B cell (primary cell): ENCODE measurements at regions not wholly inside any gene's neighbourhood (a gene's known extent, or its start where the extent isn't known, plus 50 kb on each side); places are given as distances from the start of the nearest gene placed in this dataset.

ENCODE experiments used
- ATAC-seq: fragments of 200-7000 bp; cut with Tn5 transposase; one replicate; pipeline ENCODE4 v1.10.0; 2021; ENCODE audit warnings: low read depth, mild to moderate bottlenecking, moderate number of reproducible peaks, moderate library complexity
- CTCF ChIA-PET: fragments of 350-600 bp; sonication (Branson Sonifier 250); formaldehyde crosslinking; loops from one replicate; lab custom pipeline; 2021; ENCODE audit warnings: antibody characterized with exemption, inconsistent platforms; lab: Charles Lee
- POLR2A ChIA-PET: fragments of 350-600 bp; sonication (Branson Sonifier 250); formaldehyde crosslinking; loops from one replicate; lab custom pipeline; 2021; ENCODE audit warnings: antibody characterized with exemption; lab: Charles Lee
- DNase-seq: peaks from one replicate; pipeline ENCODE4 v3.0.0; 2013
- H2AFZ ChIP-seq: 2 replicates; pipeline ENCODE4 v1.6.1; 2012; ENCODE audit warnings: mild to moderate bottlenecking, low read depth, low read length; ENCODE audit not compliant: insufficient read depth, poor library complexity, severe bottlenecking
- H3K27ac ChIP-seq, 2 donors: 1 replicate in 1 of 2; 2 replicates in 1 of 2; pipeline ENCODE4 v1.5.1; 2012 to 2013; ENCODE audit warnings: low read length in 2 of 2, mild to moderate bottlenecking in 2 of 2, moderate library complexity in 1 of 2
- H3K27me3 ChIP-seq, 4 experiments: fragments of 200-600 bp in 1 of 4; sonication (generic) in 1 of 4; replicated peaks in 1 of 4; 1 replicate in 2 of 4; 2 replicates in 2 of 4; pipeline versions ENCODE4 v1.6.1 to v1.7.0; 2013 to 2016; ENCODE audit warnings: low read length in 3 of 4, mild to moderate bottlenecking in 2 of 4, mixed read lengths in 1 of 4, moderate library complexity in 1 of 4; ENCODE audit not compliant: insufficient read depth in 4 of 4, control insufficient read depth in 3 of 4; ENCODE audit errors: control extremely low read depth in 1 of 4
- H3K36me3 ChIP-seq, 2 experiments: replicated peaks in 1 of 2; 1 replicate in 1 of 2; 2 replicates in 1 of 2; pipeline versions ENCODE4 v1.6.1 to v1.7.1; 2013; ENCODE audit warnings: low read length in 1 of 2; ENCODE audit not compliant: insufficient read depth in 2 of 2, control insufficient read depth in 1 of 2; ENCODE audit errors: control extremely low read depth in 1 of 2, extremely low read depth in 1 of 2
- H3K4me1 ChIP-seq, 2 donors: fragments of 200-600 bp in 1 of 2; sonication (generic) in 1 of 2; 1 replicate in 1 of 2; 2 replicates in 1 of 2; pipeline versions ENCODE4 v1.5.1 to v1.6.1; 2013 to 2017; ENCODE audit warnings: low read length in 2 of 2; ENCODE audit not compliant: control insufficient read depth in 2 of 2, insufficient read depth in 2 of 2
- H3K4me2 ChIP-seq: replicated peaks from 2 replicates; pipeline ENCODE3; 2012; ENCODE audit warnings: mild to moderate bottlenecking, low read depth, low read length; ENCODE audit not compliant: poor library complexity, severe bottlenecking
- H3K4me3 ChIP-seq, 5 experiments: fragments of 200-600 bp in 1 of 5; sonication (generic) in 1 of 5; 1 replicate in 3 of 5; 2 replicates in 2 of 5; pipeline versions ENCODE4 v1.5.1 to v1.7.0; 2011 to 2016; ENCODE audit warnings: low read length in 4 of 5, mild to moderate bottlenecking in 4 of 5, low read depth in 2 of 5, control low read depth in 1 of 5, moderate library complexity in 1 of 5; ENCODE audit not compliant: insufficient read depth in 1 of 5; ENCODE audit errors: control extremely low read depth in 1 of 5, extremely low read depth in 1 of 5
- H3K79me2 ChIP-seq: fragments of 200-600 bp; sonication (generic); one replicate; pipeline ENCODE4 v1.6.0; 2016; ENCODE audit warnings: low read length; ENCODE audit not compliant: control insufficient read depth, insufficient read depth
- H3K9ac ChIP-seq: fragments of 200-600 bp; sonication (generic); 2 replicates; pipeline ENCODE4 v1.6.1; 2017; ENCODE audit warnings: mild to moderate bottlenecking, low read length, moderate library complexity
- H3K9me3 ChIP-seq, 3 donors: one replicate each; pipeline versions ENCODE4 v1.6.1 to v1.7.1; 2013; ENCODE audit warnings: low read length in 2 of 3; ENCODE audit not compliant: control insufficient read depth in 2 of 3, insufficient read depth in 1 of 3; ENCODE audit errors: control extremely low read depth in 1 of 3
- H4K20me1 ChIP-seq: 2 replicates; pipeline ENCODE4 v1.6.0; 2012; ENCODE audit warnings: mild to moderate bottlenecking, low read length; ENCODE audit not compliant: insufficient read depth, control insufficient read depth, poor library complexity, severe bottlenecking
- H3K27ac Mint-ChIP-seq: one replicate; pipeline ENCODE4 v1.8.0; 2021; ENCODE audit warnings: mixed read lengths
- H3K27me3 Mint-ChIP-seq: one replicate; pipeline ENCODE4 v1.8.0; 2021; ENCODE audit warnings: mixed read lengths
- H3K4me1 Mint-ChIP-seq: one replicate; pipeline ENCODE4 v1.8.0; 2021; ENCODE audit warnings: mixed read lengths
- H3K4me3 Mint-ChIP-seq: one replicate; pipeline ENCODE4 v1.8.0; 2021; ENCODE audit warnings: mixed read lengths
- H3K9me3 Mint-ChIP-seq: one replicate; pipeline ENCODE4 v1.8.0; 2022; ENCODE audit warnings: mixed read lengths; ENCODE audit not compliant: insufficient read depth
- EZH2 ChIP-seq: IDR thresholded peaks from 2 replicates; pipeline ENCODE4 v1.6.1; 2012; ENCODE audit warnings: borderline replicate concordance, low read depth, mild to moderate bottlenecking, moderate library complexity, low read length; ENCODE audit not compliant: insufficient read depth, poor library complexity, severe bottlenecking
- WGBS: methylation state at CpG from one replicate; pipeline ENCODE4 v1.1.5; 2013; ENCODE audit warnings: missing lambda C conversion rate; ENCODE audit not compliant: insufficient coverage; 5-methylcytosine and 5-hydroxymethylcytosine counted together
- intact Hi-C: fragments of 100-400 bp; cut with micrococcal nuclease; formaldehyde crosslinking; loops from one replicate; pipeline ENCODE4 v1.10.0; 2022
- TF ChIP-seq, protein P1 (sequence below): fragments of 200-600 bp; IDR thresholded peaks from one replicate; pipeline ENCODE4 v1.8.0; 2022; ENCODE audit warnings: antibody characterized with exemption, mild to moderate bottlenecking

DNA sequence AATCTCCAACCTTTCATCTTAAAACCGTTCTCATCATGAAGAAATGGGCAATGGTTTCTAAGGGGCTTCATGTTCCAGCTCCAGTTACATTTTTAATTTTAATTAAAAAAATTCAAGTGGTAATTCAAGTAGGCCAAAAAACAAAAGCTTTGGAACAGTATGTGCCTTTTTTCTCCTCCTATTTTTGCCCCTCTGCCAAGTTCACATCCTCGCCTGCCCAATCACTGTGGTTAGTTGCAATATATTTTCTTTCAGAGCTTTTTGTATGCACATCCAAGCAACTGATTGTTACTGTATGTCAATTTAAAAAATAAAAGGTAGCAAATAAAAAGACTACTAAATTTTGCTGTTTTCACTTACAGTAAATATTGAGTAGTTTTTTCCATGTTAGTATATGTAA, 99.8 kb upstream of the B3GAT2 start:
- WGBS = no CpG with 5 or more reads among the region's 2 CpGs
- H3K4me2 ChIP-seq = no peak overlapping the region

DNA sequence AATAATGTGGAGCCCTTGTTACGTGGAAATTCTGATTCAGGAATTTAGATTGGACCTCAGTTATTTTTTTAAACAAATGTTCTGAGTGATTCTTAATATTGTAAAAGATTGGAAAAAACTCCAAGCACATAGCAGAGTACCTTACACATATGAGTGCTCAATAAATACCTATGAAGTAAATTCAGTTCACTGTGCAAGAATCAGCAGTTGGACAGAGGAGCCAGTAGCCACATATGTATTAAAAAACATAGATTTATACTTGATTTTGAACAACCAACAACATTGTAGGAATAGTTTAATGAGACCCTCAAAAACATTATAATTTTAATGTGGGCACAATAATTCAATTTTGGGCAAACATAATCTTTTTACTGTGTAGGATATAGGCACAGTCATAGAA, 109.3 kb upstream of the B3GAT2 start:
- Mint-ChIP-seq H3K27me3 (peaks cover 14% of the 10 kb centered on the region), H3K4me3 (no peak overlapping the region), H3K9me3 (no peaks in the 10 kb centered on the region), H3K4me1 (no peaks in the 10 kb centered on the region), H3K27ac (no peak overlapping the region)
- ATAC-seq (no peak), DNase-seq (no peak)
- CTCF ChIA-PET = no interaction called here
- Histone ChIP-seq H3K4me1 (no peaks in the 10 kb centered on the region), H3K36me3 (no peaks in the 10 kb centered on the region), H3K9ac (no peak overlapping the region), H3K27ac (no peak overlapping the region), H3K9me3 (no peaks in the 10 kb centered on the region), H3K4me2 (no peak overlapping the region), H2AFZ (no peak overlapping the region), H3K4me3 (no peak overlapping the region), H3K79me2 (no peaks in the 10 kb centered on the region), H3K27me3 (no peaks in the 10 kb centered on the region), H4K20me1 (no peaks in the 10 kb centered on the region)
- POLR2A ChIA-PET = no interaction called here
- WGBS = no CpG with 5 or more reads among the region's 1 CpG
- TF ChIP-seq, protein P1, sequence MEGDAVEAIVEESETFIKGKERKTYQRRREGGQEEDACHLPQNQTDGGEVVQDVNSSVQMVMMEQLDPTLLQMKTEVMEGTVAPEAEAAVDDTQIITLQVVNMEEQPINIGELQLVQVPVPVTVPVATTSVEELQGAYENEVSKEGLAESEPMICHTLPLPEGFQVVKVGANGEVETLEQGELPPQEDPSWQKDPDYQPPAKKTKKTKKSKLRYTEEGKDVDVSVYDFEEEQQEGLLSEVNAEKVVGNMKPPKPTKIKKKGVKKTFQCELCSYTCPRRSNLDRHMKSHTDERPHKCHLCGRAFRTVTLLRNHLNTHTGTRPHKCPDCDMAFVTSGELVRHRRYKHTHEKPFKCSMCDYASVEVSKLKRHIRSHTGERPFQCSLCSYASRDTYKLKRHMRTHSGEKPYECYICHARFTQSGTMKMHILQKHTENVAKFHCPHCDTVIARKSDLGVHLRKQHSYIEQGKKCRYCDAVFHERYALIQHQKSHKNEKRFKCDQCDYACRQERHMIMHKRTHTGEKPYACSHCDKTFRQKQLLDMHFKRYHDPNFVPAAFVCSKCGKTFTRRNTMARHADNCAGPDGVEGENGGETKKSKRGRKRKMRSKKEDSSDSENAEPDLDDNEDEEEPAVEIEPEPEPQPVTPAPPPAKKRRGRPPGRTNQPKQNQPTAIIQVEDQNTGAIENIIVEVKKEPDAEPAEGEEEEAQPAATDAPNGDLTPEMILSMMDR = no peak
- TF ChIP-seq EZH2 = no peak
- intact Hi-C loops = no loop called here

More for the DNA sequence above, 99.8 kb upstream of the B3GAT2 start:
- CTCF ChIA-PET = no interaction called here
- Histone ChIP-seq H3K4me3 (no peak overlapping the region), H3K9me3 (no peaks in the 10 kb centered on the region), H3K27ac (no peak overlapping the region), H3K4me1 (no peaks in the 10 kb centered on the region), H3K79me2 (no peaks in the 10 kb centered on the region), H3K36me3 (no peaks in the 10 kb centered on the region), H2AFZ (no peak overlapping the region), H3K9ac (no peak overlapping the region), H4K20me1 (no peaks in the 10 kb centered on the region), H3K27me3 (no peaks in the 10 kb centered on the region)
- POLR2A ChIA-PET = no interaction called here
- no peak for ATAC-seq
- Mint-ChIP-seq H3K4me1 (no peaks in the 10 kb centered on the region), H3K27me3 (no peaks in the 10 kb centered on the region), H3K4me3 (no peak overlapping the region), H3K9me3 (no peaks in the 10 kb centered on the region), H3K27ac (no peak overlapping the region)
- TF ChIP-seq EZH2 = no peak
- TF ChIP-seq, protein P1 = no peak
- intact Hi-C loops = no loop called here
- DNase-seq = no peak
